H9 (cell line): ENCODE measurements at regions not wholly inside any gene's neighbourhood (a gene's known extent, or its start where the extent isn't known, plus 50 kb on each side); places are given as distances from the start of the nearest gene placed in this dataset.

Experiments used
- DNase-seq: peaks from one replicate; pipeline ENCODE4 v3.0.0-alpha.2; 2017
- H2AFZ ChIP-seq: one replicate; pipeline ENCODE4 v1.6.1; 2013; ENCODE audit warnings: mild to moderate bottlenecking, low read length, control low read depth, moderate library complexity
- H2AK5ac ChIP-seq: 2 replicates; pipeline ENCODE4 v1.6.1; 2013; ENCODE audit warnings: low read length, control low read depth, mixed read lengths; ENCODE audit not compliant: insufficient read length
- H2BK120ac ChIP-seq: one replicate; pipeline ENCODE4 v1.6.1; 2013; ENCODE audit warnings: low read depth, mild to moderate bottlenecking, low read length, control low read depth, inconsistent platforms; ENCODE audit not compliant: poor library complexity, severe bottlenecking
- H2BK12ac ChIP-seq: 2 replicates; pipeline ENCODE4 v1.6.1; 2013; ENCODE audit warnings: low read length, control low read depth, mixed read lengths, low read depth; ENCODE audit not compliant: insufficient read length
- H2BK15ac ChIP-seq: 2 replicates; pipeline ENCODE4 v1.6.1; 2013; ENCODE audit warnings: low read depth, low read length, control low read depth
- H2BK20ac ChIP-seq: one replicate; pipeline ENCODE4 v1.6.1; 2013; ENCODE audit warnings: low read depth, mild to moderate bottlenecking, low read length, control low read depth, inconsistent platforms; ENCODE audit not compliant: poor library complexity, severe bottlenecking
- H2BK5ac ChIP-seq: 2 replicates; pipeline ENCODE4 v1.6.1; 2013; ENCODE audit warnings: low read length, control low read depth, mixed read lengths; ENCODE audit not compliant: insufficient read length
- H3K14ac ChIP-seq: 2 replicates; pipeline ENCODE4 v1.6.1; 2013; ENCODE audit warnings: low read length, control low read depth; ENCODE audit not compliant: insufficient read depth
- H3K18ac ChIP-seq: 2 replicates; pipeline ENCODE4 v1.6.1; 2013; ENCODE audit warnings: low read depth, mild to moderate bottlenecking, mixed read lengths, low read length, control low read depth; ENCODE audit not compliant: insufficient read length
- H3K23ac ChIP-seq: 2 replicates; pipeline ENCODE4 v1.6.1; 2013; ENCODE audit warnings: low read length, control low read depth, mixed read lengths, low read depth; ENCODE audit not compliant: insufficient read length
- H3K23me2 ChIP-seq: 2 replicates; pipeline ENCODE4 v1.6.1; 2013; ENCODE audit warnings: low read depth, mild to moderate bottlenecking, mixed read lengths, low read length, control low read depth; ENCODE audit not compliant: insufficient read length, poor library complexity, severe bottlenecking
- H3K27ac ChIP-seq: 2 replicates; pipeline ENCODE4 v1.5.1; 2013; ENCODE audit warnings: low read length, control low read depth, mixed read lengths, low read depth; ENCODE audit not compliant: insufficient read length
- H3K27me3 ChIP-seq: 2 replicates; pipeline ENCODE4 v1.6.1; 2013; ENCODE audit warnings: low read length, control low read depth, inconsistent platforms; ENCODE audit not compliant: insufficient read depth
- H3K4ac ChIP-seq: 2 replicates; pipeline ENCODE4 v1.6.1; 2013; ENCODE audit warnings: low read depth, mild to moderate bottlenecking, control low read depth, inconsistent platforms, low read length, moderate library complexity
- H3K4me1 ChIP-seq: 2 replicates; pipeline ENCODE4 v1.6.1; 2013; ENCODE audit warnings: low read length, control low read depth, inconsistent platforms; ENCODE audit not compliant: insufficient read depth
- H3K4me2 ChIP-seq: 2 replicates; pipeline ENCODE4 v1.6.1; 2013; ENCODE audit warnings: low read length, control low read depth, mixed read lengths; ENCODE audit not compliant: insufficient read length, insufficient read depth
- H3K56ac ChIP-seq: 2 replicates; pipeline ENCODE4 v1.6.1; 2013; ENCODE audit warnings: low read depth, mild to moderate bottlenecking, mixed read lengths, low read length, control low read depth; ENCODE audit not compliant: insufficient read length
- H3K79me1 ChIP-seq: 2 replicates; pipeline ENCODE4 v1.6.1; 2013; ENCODE audit warnings: low read depth, mild to moderate bottlenecking, moderate library complexity, low read length, control low read depth, inconsistent platforms; ENCODE audit not compliant: insufficient read depth, poor library complexity, severe bottlenecking
- H3K79me2 ChIP-seq: 2 replicates; pipeline ENCODE4 v1.6.1; 2013; ENCODE audit warnings: low read length, control low read depth, inconsistent platforms; ENCODE audit not compliant: insufficient read depth
- H3K9ac ChIP-seq: 2 replicates; pipeline ENCODE4 v1.6.1; 2013; ENCODE audit warnings: low read length, control low read depth, mixed read lengths; ENCODE audit not compliant: insufficient read length; ENCODE audit errors: extremely low read depth
- H3K9me3 ChIP-seq: one replicate; pipeline ENCODE4 v1.6.1; 2013; ENCODE audit warnings: low read depth, low read length, inconsistent platforms; ENCODE audit not compliant: control insufficient read depth
- H3T11ph ChIP-seq: one replicate; pipeline ENCODE4 v1.6.1; 2013; ENCODE audit warnings: mild to moderate bottlenecking, low read length, control low read depth, inconsistent platforms
- H4K20me1 ChIP-seq: one replicate; pipeline ENCODE4 v1.6.1; 2013; ENCODE audit not compliant: control insufficient read depth, insufficient read length, insufficient read depth
- H4K5ac ChIP-seq: 2 replicates; pipeline ENCODE4 v1.6.1; 2013; ENCODE audit warnings: low read depth, mild to moderate bottlenecking, mixed read lengths, low read length, control low read depth; ENCODE audit not compliant: insufficient read length
- H4K8ac ChIP-seq: replicated peaks from 2 replicates; pipeline ENCODE4 v1.6.1; 2013; ENCODE audit warnings: low read length, control low read depth, mixed read lengths, low read depth; ENCODE audit not compliant: insufficient read length
- H4K91ac ChIP-seq: 2 replicates; pipeline ENCODE4 v1.6.1; 2013; ENCODE audit warnings: low read depth, mild to moderate bottlenecking, moderate library complexity, mixed read lengths, low read length, control low read depth; ENCODE audit not compliant: insufficient read length
- H3K27ac Mint-ChIP-seq, 3 experiments: 2 replicates in 2 of 3; 3 replicates in 1 of 3; pipeline ENCODE4 v1.8.0; 2020 to 2021; ENCODE audit warnings: mixed read lengths in 3 of 3, mild to moderate bottlenecking in 1 of 3, moderate library complexity in 1 of 3
- H3K27me3 Mint-ChIP-seq: 2 replicates; pipeline ENCODE4 v1.8.0; 2021; ENCODE audit warnings: low read depth, mild to moderate bottlenecking, moderate library complexity, mixed read lengths
- H3K36me3 Mint-ChIP-seq, 3 experiments: 2 replicates in 2 of 3; 3 replicates in 1 of 3; pipeline ENCODE4 v1.8.0; 2020 to 2021; ENCODE audit warnings: low read depth in 3 of 3, mixed read lengths in 3 of 3; ENCODE audit not compliant: insufficient read depth in 1 of 3
- H3K4me1 Mint-ChIP-seq, 2 experiments: 2 replicates each; pipeline ENCODE4 v1.8.0; 2020; ENCODE audit warnings: mixed read lengths in 2 of 2
- H3K4me3 Mint-ChIP-seq, 2 experiments: 2 replicates in 1 of 2; 3 replicates in 1 of 2; pipeline ENCODE4 v1.8.0; 2020 to 2021; ENCODE audit warnings: mild to moderate bottlenecking in 2 of 2, mixed read lengths in 2 of 2, moderate library complexity in 1 of 2
- H3K9me3 Mint-ChIP-seq, 2 experiments: 2 replicates in 1 of 2; 3 replicates in 1 of 2; pipeline ENCODE4 v1.8.0; 2020; ENCODE audit warnings: mild to moderate bottlenecking in 2 of 2, mixed read lengths in 2 of 2, moderate library complexity in 1 of 2
- CTCF ChIP-seq: fragments of 200-600 bp; sonication (generic); conservative IDR thresholded peaks from 3 replicates; pipeline ENCODE4 v1.8.0; 2021; ENCODE audit warnings: antibody characterized with exemption, mild to moderate bottlenecking
- WGBS: extraction: QIAGEN DNeasy Blood & Tissue Kit; methylation state at CpG from one replicate; pipeline ENCODE4 v1.1.7; 2013; ENCODE audit warnings: missing lambda C conversion rate, low lambda C conversion rate, mixed read lengths; ENCODE audit not compliant: insufficient read length; ENCODE audit errors: extremely low coverage; 5-methylcytosine and 5-hydroxymethylcytosine counted together

DNA sequence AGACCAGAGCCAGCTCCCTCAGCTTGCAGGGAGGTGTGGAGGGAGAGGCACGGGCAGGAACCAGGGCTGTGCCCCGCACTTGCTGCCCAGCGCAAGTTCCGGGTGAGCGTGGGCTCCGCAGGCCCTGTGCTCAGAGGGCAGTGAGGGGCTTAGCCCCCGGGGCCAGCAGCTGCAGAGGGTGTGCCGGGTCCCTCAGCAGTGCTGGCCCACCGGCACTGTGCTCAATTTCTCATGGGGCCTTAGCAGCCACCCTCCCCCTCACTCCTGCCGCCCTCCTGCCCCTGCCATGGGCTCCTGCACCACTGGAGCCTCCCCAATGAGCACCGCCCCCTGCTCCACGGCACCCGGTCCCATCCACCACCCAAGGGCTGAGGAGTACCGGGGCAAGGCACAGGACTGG lies 104.6 kb upstream of the SRD5A3 start:
- H4K5ac ChIP-seq, result no peak overlapping the region
- no peaks in the 10 kb centered on the region for H3K79me1 ChIP-seq
- H3K56ac ChIP-seq, result no peak overlapping the region
- H3K27ac Mint-ChIP-seq, result no peak overlapping the region
- H3K4me1 Mint-ChIP-seq, result peaks cover 0 to 7% of the 10 kb centered on the region in 2 experiments; a peak in 3 of 4 replicates
- no peak overlapping the region for H2BK15ac ChIP-seq
- H3K36me3 Mint-ChIP-seq, result peaks cover 12 to 18% (median 12%) of the 10 kb centered on the region in 3 experiments
- no peak overlapping the region for H4K91ac ChIP-seq
- no peaks in the 10 kb centered on the region for H3K79me2 ChIP-seq
- H3K9me3 Mint-ChIP-seq, result peaks cover 17 to 18% of the 10 kb centered on the region in 2 experiments
- no peak overlapping the region for H2BK120ac ChIP-seq
- H3K4me2 ChIP-seq, result no peak overlapping the region
- no peak overlapping the region for H3K4me3 Mint-ChIP-seq
- no peak for TF ChIP-seq CTCF
- no peak overlapping the region for H3K23ac ChIP-seq
- no peak overlapping the region for H2BK12ac ChIP-seq
- H2AK5ac ChIP-seq, result no peak overlapping the region
- no peaks in the 10 kb centered on the region for H3K27me3 ChIP-seq
- no peaks in the 10 kb centered on the region for H3K23me2 ChIP-seq
- no peak for DNase-seq
- no peak overlapping the region for H3K18ac ChIP-seq
- H3K9ac ChIP-seq, result no peak overlapping the region
- H2AFZ ChIP-seq, result no peak overlapping the region
- H3K27ac ChIP-seq, result no peak overlapping the region
- no peak overlapping the region for H3K4ac ChIP-seq
- WGBS, result no CpG with 5 or more reads among the region's 14 CpGs
- no peak overlapping the region for H4K8ac ChIP-seq
- no peak overlapping the region for H2BK20ac ChIP-seq
- H3K9me3 ChIP-seq, result no peaks in the 10 kb centered on the region
- H2BK5ac ChIP-seq, result no peak overlapping the region
- no peak overlapping the region for H3K14ac ChIP-seq
- no peak overlapping the region for H3T11ph ChIP-seq
- peaks cover 1% of the 10 kb centered on the region for H3K27me3 Mint-ChIP-seq
- no peaks in the 10 kb centered on the region for H3K4me1 ChIP-seq
- H4K20me1 ChIP-seq, result no peaks in the 10 kb centered on the region
